LNCaP clone FGC (cell line): ENCODE measurements at regions not wholly inside any gene's neighbourhood (a gene's known extent, or its start where the extent isn't known, plus 50 kb on each side); places are given as distances from the start of the nearest gene placed in this dataset.

Experiments
- DNase-seq: peaks from one replicate; pipeline ENCODE4 v3.0.0-alpha.2; 2011; ENCODE audit warnings: low read depth
- H3K4me3 ChIP-seq: 2 replicates; pipeline ENCODE4 v1.5.1; 2011; ENCODE audit warnings: mild to moderate bottlenecking, low read depth, low read length, control low read depth
- TF ChIP-seq, protein P1 (sequence below): IDR thresholded peaks from 2 replicates; pipeline ENCODE4 v1.5.1; 2012; ENCODE audit warnings: mild to moderate bottlenecking; ENCODE audit not compliant: control insufficient read depth, insufficient read depth; ENCODE audit errors: extremely low read depth

- no peak for DNase-seq
- H3K4me3 ChIP-seq: no peak overlapping the region
- TF ChIP-seq, protein P1, sequence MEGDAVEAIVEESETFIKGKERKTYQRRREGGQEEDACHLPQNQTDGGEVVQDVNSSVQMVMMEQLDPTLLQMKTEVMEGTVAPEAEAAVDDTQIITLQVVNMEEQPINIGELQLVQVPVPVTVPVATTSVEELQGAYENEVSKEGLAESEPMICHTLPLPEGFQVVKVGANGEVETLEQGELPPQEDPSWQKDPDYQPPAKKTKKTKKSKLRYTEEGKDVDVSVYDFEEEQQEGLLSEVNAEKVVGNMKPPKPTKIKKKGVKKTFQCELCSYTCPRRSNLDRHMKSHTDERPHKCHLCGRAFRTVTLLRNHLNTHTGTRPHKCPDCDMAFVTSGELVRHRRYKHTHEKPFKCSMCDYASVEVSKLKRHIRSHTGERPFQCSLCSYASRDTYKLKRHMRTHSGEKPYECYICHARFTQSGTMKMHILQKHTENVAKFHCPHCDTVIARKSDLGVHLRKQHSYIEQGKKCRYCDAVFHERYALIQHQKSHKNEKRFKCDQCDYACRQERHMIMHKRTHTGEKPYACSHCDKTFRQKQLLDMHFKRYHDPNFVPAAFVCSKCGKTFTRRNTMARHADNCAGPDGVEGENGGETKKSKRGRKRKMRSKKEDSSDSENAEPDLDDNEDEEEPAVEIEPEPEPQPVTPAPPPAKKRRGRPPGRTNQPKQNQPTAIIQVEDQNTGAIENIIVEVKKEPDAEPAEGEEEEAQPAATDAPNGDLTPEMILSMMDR: no peak
These were observed 716.7 kb upstream of the GCFC2 start for GRCh38 chr2:76427452-76427851.

- no peak overlapping the region for H3K4me3 ChIP-seq
- no peak for DNase-seq
- TF ChIP-seq, protein P1: no peak
These were observed 705.1 kb upstream of the GCFC2 start for GRCh38 chr2:76415821-76416220.

GRCh38 chr2:76413436-76413835 is 702.7 kb upstream of the GCFC2 start:
- TF ChIP-seq, protein P1: no peak
- no peak for DNase-seq
- no peak overlapping the region for H3K4me3 ChIP-seq

DNA sequence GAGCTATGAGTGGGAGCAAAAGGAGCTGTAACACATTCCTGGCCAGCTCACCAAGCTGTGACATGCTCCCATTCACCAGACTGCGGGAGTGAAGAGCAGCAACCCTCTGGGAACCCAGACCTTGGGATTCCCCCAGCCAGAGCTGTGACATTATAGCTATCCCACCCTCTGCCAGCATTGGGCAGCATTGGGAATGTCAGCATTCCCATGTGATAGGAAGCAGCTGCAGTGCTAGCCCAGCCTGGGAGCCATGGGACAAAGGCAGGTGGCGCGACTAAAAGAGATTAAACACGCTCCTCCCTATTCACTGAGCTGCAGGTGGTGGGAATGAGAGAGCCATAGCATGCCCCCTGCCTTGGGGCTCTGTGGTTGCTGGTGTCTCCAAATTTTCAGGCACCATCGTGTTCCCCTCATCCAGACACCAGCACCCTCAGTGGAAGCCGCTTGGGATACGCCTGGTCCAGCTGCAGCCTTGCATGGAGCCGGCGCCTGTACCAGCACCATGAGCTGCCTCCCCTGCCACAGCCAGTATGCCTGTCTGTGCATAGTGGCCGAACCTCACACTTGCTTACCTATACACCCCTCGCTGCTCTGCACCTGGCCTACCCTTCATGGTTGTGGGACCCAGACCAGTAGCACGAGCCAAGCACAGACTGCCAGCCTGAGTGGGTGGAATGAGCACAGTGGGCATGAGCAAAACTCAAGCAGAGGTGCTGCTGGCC is 695.6 kb upstream of the GCFC2 start:
- H3K4me3 ChIP-seq: no peak overlapping the region
- no peak for DNase-seq
- TF ChIP-seq, protein P1: no peak

- TF ChIP-seq, protein P1: no peak
- no peak overlapping the region for H3K4me3 ChIP-seq
- no peak for DNase-seq
These were observed 682.6 kb upstream of the GCFC2 start for GRCh38 chr2:76393356-76393755.

DNA sequence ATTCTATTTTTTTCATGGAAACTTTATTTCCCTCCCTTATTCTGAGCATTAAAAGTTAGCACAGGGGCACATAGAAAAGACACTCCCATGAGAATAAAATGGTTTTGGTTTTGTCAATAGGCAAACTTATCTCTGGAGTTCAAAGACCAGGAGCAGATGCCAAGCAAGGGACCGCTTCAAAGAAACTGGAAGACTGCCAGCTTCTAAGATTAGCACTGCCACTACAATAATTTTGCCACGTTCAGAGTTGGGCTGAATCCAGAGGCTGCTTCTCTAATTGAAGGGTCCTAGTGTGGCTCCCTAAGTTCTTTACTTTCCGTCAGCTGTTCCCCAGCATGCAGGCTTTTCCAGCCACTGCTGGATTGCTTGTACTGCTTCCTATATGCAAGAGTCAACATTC is 681.0 kb upstream of the GCFC2 start:
- no peak for DNase-seq
- TF ChIP-seq, protein P1: no peak
- no peak overlapping the region for H3K4me3 ChIP-seq

- TF ChIP-seq, protein P1: no peak
- H3K4me3 ChIP-seq: no peak overlapping the region
- no peak for DNase-seq
These were observed 676.6 kb upstream of the GCFC2 start for GRCh38 chr2:76387294-76387693.
